Prostate gland (tissue), 2 donors: ENCODE measurements at regions not wholly inside any gene's neighbourhood (a gene's known extent, or its start where the extent isn't known, plus 50 kb on each side); places are given as distances from the start of the nearest gene placed in this dataset.

ENCODE experiments used
- DNase-seq: peaks from one replicate; pipeline ENCODE4 v3.0.0-alpha.2; 2019; ENCODE audit warnings: low spot score
- H3K27ac ChIP-seq, 2 donors: fragments of 200-600 bp; sonication (generic); 2 replicates each; pipeline ENCODE4 v1.5.1; 2017 to 2019
- H3K27me3 ChIP-seq: fragments of 200-600 bp; sonication (generic); replicated peaks from 2 replicates; pipeline ENCODE4 v1.5.1; 2019; ENCODE audit not compliant: insufficient read depth
- H3K36me3 ChIP-seq, 2 donors: fragments of 200-600 bp; sonication (generic); 1 replicate in 1 of 2; 2 replicates in 1 of 2; pipeline versions ENCODE4 v1.5.1 to v1.8.1; 2017 to 2019
- H3K4me1 ChIP-seq: fragments of 200-600 bp; sonication (generic); replicated peaks from 2 replicates; pipeline ENCODE4 v1.5.1; 2019
- H3K4me3 ChIP-seq, 2 donors: fragments of 200-600 bp; sonication (generic); 2 replicates each; pipeline ENCODE4 v1.5.1; 2017 to 2019
- H3K9me3 ChIP-seq: fragments of 200-600 bp; sonication (generic); 2 replicates; pipeline ENCODE4 v1.5.1; 2017
- CTCF ChIP-seq, 4 experiments: fragments of 200-600 bp in 2 of 4; fragments of 450-650 bp in 2 of 4; sonication (generic) in 2 of 4; IDR thresholded peaks; 1 replicate in 3 of 4; 2 replicates in 1 of 4; pipeline ENCODE4 v1.5.1; 2016 to 2019; ENCODE audit warnings: antibody characterized with exemption in 4 of 4, mild to moderate bottlenecking in 2 of 4, moderate library complexity in 2 of 4
- POLR2A ChIP-seq: fragments of 450-650 bp; IDR thresholded peaks from one replicate; pipeline ENCODE4 v1.6.1; 2016; ENCODE audit warnings: antibody characterized with exemption, mild to moderate bottlenecking
- POLR2AphosphoS5 ChIP-seq: sonication (generic); formaldehyde crosslinking; IDR thresholded peaks from one replicate; pipeline ENCODE4 v1.6.1; 2017; ENCODE audit warnings: antibody characterized with exemption
- WGBS: methylation state at CpG from one replicate; pipeline ENCODE4 v1.1.5; 2018; 5-methylcytosine and 5-hydroxymethylcytosine counted together
- intact Hi-C: fragments of 100-400 bp; cut with DNase I; formaldehyde crosslinking; loops from one replicate; pipeline ENCODE4 v1.14.2; 2022

- no peak overlapping the region for H3K27ac ChIP-seq
- DNase-seq, result no peak
- no peak for TF ChIP-seq POLR2A
- no peak for TF ChIP-seq CTCF (IDR thresholded peaks at IDR 0.05)
- TF ChIP-seq POLR2AphosphoS5, result no peak
- intact Hi-C loops, result no loop called here
- H3K27me3 ChIP-seq, result no peaks in the 10 kb centered on the region
- no peaks in the 10 kb centered on the region for H3K9me3 ChIP-seq
- H3K4me3 ChIP-seq, result no peak overlapping the region
- no peaks in the 10 kb centered on the region for H3K4me1 ChIP-seq
- 70% methylated on average over 4 of the region's 4 CpGs for WGBS
- H3K36me3 ChIP-seq, result no peaks in the 10 kb centered on the region
Measured at GRCh38 chr3:162605651-162606204, 1109.1 kb downstream of the OTOL1 start.

- Histone ChIP-seq H3K27ac (no peak overlapping the region), H3K4me1 (no peaks in the 10 kb centered on the region), H3K36me3 (no peaks in the 10 kb centered on the region), H3K4me3 (no peak overlapping the region), H3K9me3 (no peaks in the 10 kb centered on the region), H3K27me3 (no peaks in the 10 kb centered on the region)
- 81% methylated on average over 2 of the region's 2 CpGs for WGBS
- intact Hi-C loops, result no loop called here
- DNase-seq, result no peak
- no peak for TF ChIP-seq POLR2A
- TF ChIP-seq CTCF (IDR thresholded peaks at IDR 0.05), result no peak
- no peak for TF ChIP-seq POLR2AphosphoS5
Measured at GRCh38 chr3:162610261-162610660, 1113.7 kb downstream of the OTOL1 start.

GRCh38 chr3:162612991-162613390 lies 1116.4 kb downstream of the OTOL1 start:
- Histone ChIP-seq H3K27me3 (no peaks in the 10 kb centered on the region), H3K4me3 (no peak overlapping the region), H3K9me3 (no peaks in the 10 kb centered on the region), H3K36me3 (no peaks in the 10 kb centered on the region), H3K27ac (no peak overlapping the region), H3K4me1 (no peaks in the 10 kb centered on the region)
- TF ChIP-seq POLR2AphosphoS5 (no peak), POLR2A (no peak), CTCF (IDR thresholded peaks at IDR 0.05) (no peak)
- intact Hi-C loops, result no loop called here
- WGBS, result 66% methylated on average over 2 of the region's 2 CpGs
- no peak for DNase-seq

GRCh38 chr3:162626172-162626571 lies 1129.6 kb downstream of the OTOL1 start:
- H3K9me3 ChIP-seq, result no peaks in the 10 kb centered on the region
- TF ChIP-seq CTCF (IDR thresholded peaks at IDR 0.05) (no peak), POLR2A (no peak), POLR2AphosphoS5 (no peak)

GRCh38 chr3:162628531-162628930 lies 1131.9 kb downstream of the OTOL1 start:
- H3K4me1 ChIP-seq, result no peaks in the 10 kb centered on the region
- no peak for TF ChIP-seq POLR2AphosphoS5
- no peak for TF ChIP-seq CTCF (IDR thresholded peaks at IDR 0.05)
- no peak for TF ChIP-seq POLR2A
- 83% methylated on average over 3 of the region's 3 CpGs for WGBS
- H3K4me3 ChIP-seq, result no peak overlapping the region
- DNase-seq, result no peak
- no peaks in the 10 kb centered on the region for H3K27me3 ChIP-seq
- no peaks in the 10 kb centered on the region for H3K9me3 ChIP-seq
- intact Hi-C loops, result no loop called here
- no peaks in the 10 kb centered on the region for H3K36me3 ChIP-seq
- no peak overlapping the region for H3K27ac ChIP-seq

More at GRCh38 chr3:162626172-162626571, 1129.6 kb downstream of the OTOL1 start:
- intact Hi-C loops, result no loop called here
- H3K27ac ChIP-seq, result no peak overlapping the region
- H3K27me3 ChIP-seq, result no peaks in the 10 kb centered on the region
- H3K36me3 ChIP-seq, result no peaks in the 10 kb centered on the region
- DNase-seq, result no peak
- H3K4me3 ChIP-seq, result no peak overlapping the region
- H3K4me1 ChIP-seq, result no peaks in the 10 kb centered on the region
